ENCODE measurements at regions not wholly inside any gene's neighbourhood (a gene's known extent, or its start where the extent isn't known, plus 50 kb on each side); places are given as distances from the start of the nearest gene placed in this dataset.

DNA sequence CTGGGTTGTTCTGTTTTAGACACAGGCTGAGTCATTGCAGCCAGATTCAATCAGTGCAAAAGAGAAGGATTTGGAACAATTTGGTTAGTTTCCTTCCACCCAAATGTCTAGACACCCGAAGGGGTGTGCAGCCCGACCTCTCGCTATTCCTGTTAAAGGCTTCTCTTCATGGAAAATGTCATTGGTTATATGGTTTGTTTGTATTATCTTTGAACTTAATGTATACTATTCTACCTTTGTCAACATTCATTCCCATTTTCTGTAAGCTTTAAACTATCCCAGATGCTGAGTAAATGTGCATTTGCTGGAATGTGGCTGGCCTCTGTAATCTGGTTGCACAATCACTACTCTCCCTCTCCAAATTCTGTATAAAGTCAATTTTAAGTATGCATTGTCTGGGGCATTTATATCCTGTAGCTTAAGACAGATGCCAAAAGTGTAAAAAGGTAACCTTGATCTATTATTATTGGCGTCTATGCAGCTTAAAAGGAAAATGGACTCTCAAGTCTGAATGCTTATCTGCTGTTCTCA lies 80.4 kb upstream of the RND3 start:
- TF ChIP-seq CEBPB (IDR thresholded peaks at IDR 0.05), result peak; percentile 54; the same call in 1 of the 2 replicates
- TF ChIP-seq ZBTB7A (IDR thresholded peaks at IDR 0.05; ENCODE audit: low read depth), result no peak
- no peak for TF ChIP-seq TCF12 (IDR thresholded peaks at IDR 0.05; ENCODE audit: low read depth)
- TF ChIP-seq TAF1 (IDR thresholded peaks at IDR 0.05; ENCODE audit: low read depth), result no peak

DNA sequence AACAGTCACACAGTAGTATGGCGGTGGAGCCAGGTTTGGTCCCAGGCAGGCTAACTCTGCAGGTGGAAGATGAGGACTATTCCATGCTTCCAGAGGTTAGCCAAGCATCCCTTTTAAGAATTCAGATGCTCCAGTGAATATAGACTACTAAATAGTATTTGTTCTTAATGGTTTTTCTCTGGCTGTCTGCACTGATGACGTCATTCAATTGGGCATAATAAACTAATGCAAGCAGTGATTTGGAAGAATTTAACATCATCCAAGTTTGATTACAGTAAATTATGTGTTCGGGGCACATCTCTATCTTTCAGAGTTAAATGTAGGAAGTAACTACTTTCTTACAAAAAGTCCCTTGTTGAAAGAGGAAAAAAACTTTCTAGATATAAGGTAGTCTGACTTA lies 78.8 kb upstream of the RND3 start:
- TF ChIP-seq EGR1 (IDR thresholded peaks at IDR 0.05) (no peak), CEBPB (IDR thresholded peaks at IDR 0.05) (no peak), TAF1 (IDR thresholded peaks at IDR 0.05; ENCODE audit: low read depth) (no peak), CREB1 (IDR thresholded peaks at IDR 0.05; ENCODE audit: low read depth) (no peak), NFIC (IDR thresholded peaks at IDR 0.05) (no peak), YY1 (IDR thresholded peaks at IDR 0.05; ENCODE audit: low read depth) (no peak), EP300 (IDR thresholded peaks at IDR 0.05; ENCODE audit: borderline replicate concordance) (no peak), ZBTB7A (IDR thresholded peaks at IDR 0.05; ENCODE audit: low read depth) (no peak), TEAD4 (IDR thresholded peaks at IDR 0.05) (no peak)
- TF ChIP-seq, protein P1, sequence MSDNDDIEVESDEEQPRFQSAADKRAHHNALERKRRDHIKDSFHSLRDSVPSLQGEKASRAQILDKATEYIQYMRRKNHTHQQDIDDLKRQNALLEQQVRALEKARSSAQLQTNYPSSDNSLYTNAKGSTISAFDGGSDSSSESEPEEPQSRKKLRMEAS (IDR thresholded peaks at IDR 0.05), result no peak
- TF ChIP-seq, protein P2, sequence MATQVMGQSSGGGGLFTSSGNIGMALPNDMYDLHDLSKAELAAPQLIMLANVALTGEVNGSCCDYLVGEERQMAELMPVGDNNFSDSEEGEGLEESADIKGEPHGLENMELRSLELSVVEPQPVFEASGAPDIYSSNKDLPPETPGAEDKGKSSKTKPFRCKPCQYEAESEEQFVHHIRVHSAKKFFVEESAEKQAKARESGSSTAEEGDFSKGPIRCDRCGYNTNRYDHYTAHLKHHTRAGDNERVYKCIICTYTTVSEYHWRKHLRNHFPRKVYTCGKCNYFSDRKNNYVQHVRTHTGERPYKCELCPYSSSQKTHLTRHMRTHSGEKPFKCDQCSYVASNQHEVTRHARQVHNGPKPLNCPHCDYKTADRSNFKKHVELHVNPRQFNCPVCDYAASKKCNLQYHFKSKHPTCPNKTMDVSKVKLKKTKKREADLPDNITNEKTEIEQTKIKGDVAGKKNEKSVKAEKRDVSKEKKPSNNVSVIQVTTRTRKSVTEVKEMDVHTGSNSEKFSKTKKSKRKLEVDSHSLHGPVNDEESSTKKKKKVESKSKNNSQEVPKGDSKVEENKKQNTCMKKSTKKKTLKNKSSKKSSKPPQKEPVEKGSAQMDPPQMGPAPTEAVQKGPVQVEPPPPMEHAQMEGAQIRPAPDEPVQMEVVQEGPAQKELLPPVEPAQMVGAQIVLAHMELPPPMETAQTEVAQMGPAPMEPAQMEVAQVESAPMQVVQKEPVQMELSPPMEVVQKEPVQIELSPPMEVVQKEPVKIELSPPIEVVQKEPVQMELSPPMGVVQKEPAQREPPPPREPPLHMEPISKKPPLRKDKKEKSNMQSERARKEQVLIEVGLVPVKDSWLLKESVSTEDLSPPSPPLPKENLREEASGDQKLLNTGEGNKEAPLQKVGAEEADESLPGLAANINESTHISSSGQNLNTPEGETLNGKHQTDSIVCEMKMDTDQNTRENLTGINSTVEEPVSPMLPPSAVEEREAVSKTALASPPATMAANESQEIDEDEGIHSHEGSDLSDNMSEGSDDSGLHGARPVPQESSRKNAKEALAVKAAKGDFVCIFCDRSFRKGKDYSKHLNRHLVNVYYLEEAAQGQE (IDR thresholded peaks at IDR 0.05; ENCODE audit: low read depth), result no peak
- TF ChIP-seq, protein P3, sequence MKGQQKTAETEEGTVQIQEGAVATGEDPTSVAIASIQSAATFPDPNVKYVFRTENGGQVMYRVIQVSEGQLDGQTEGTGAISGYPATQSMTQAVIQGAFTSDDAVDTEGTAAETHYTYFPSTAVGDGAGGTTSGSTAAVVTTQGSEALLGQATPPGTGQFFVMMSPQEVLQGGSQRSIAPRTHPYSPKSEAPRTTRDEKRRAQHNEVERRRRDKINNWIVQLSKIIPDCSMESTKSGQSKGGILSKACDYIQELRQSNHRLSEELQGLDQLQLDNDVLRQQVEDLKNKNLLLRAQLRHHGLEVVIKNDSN (IDR thresholded peaks at IDR 0.05), result no peak

DNA sequence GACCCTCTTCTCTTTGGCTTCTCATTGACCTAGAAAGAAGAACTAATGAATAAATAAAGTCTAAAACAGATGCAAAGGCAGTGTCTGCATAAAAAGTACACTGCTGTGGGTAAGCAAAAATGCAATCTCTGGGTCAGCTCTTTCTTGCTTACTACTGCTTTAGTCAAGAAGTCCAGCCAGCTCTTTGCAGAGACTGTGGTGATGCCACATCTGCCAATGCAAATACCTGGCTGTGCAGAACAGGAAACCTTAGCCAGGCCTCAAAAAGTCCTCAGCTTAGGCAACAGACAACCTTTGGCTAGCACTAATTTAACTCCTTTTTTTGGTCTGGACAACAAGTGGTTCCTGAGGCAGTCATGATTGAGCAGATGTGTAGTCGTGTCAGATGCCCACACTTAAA lies 73.6 kb upstream of the RND3 start:
- no peak for TF ChIP-seq TCF12 (IDR thresholded peaks at IDR 0.05; ENCODE audit: low read depth)

DNA sequence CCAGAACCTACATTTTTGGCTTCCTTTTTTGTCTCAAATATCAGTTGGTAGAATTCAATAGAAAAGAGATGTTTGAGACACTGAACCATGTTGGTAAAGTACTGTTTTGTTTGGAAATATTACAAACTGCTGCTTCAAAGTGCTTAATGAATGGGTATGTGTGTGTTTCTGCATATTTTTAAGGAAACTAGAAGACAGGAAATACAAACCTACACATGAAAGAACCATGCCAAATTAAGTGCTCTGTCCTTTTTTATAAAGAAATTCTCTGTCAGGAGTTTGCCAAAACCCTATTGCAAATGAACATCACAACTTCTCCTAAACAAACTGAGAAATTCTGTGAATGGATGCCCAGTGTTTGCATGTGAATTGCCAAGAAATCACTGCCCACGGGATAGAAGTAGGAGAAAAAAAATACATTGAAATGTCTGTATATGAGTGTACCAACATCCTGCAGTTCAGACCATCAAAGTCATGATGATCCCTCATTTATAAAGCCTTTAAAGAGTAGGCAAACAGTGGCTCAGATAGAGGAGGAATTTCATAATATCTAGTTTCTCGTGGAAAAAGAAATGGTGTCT lies 69.6 kb upstream of the RND3 start:
- TF ChIP-seq TAF1 (IDR thresholded peaks at IDR 0.05; ENCODE audit: low read depth), result no peak
- TF ChIP-seq, protein P3 (IDR thresholded peaks at IDR 0.05), result no peak
- no peak for TF ChIP-seq CEBPB (IDR thresholded peaks at IDR 0.05)
- TF ChIP-seq, protein P1 (IDR thresholded peaks at IDR 0.05), result no peak
- TF ChIP-seq EGR1 (IDR thresholded peaks at IDR 0.05), result no peak
- TF ChIP-seq, protein P2 (IDR thresholded peaks at IDR 0.05; ENCODE audit: low read depth), result no peak
- no peak for TF ChIP-seq ZBTB7A (IDR thresholded peaks at IDR 0.05; ENCODE audit: low read depth)
- TF ChIP-seq CREB1 (IDR thresholded peaks at IDR 0.05; ENCODE audit: low read depth), result no peak
- TF ChIP-seq YY1 (IDR thresholded peaks at IDR 0.05; ENCODE audit: low read depth), result no peak
- TF ChIP-seq EP300 (IDR thresholded peaks at IDR 0.05; ENCODE audit: borderline replicate concordance), result no peak
- no peak for TF ChIP-seq NFIC (IDR thresholded peaks at IDR 0.05)
- TF ChIP-seq TCF12 (IDR thresholded peaks at IDR 0.05; ENCODE audit: low read depth), result no peak
- no peak for TF ChIP-seq RAD21 (IDR thresholded peaks at IDR 0.05; ENCODE audit: low read depth)
- no peak for TF ChIP-seq TEAD4 (IDR thresholded peaks at IDR 0.05)
- no peak for TF ChIP-seq FOXM1 (IDR thresholded peaks at IDR 0.05; ENCODE audit: borderline replicate concordance, low read depth)

DNA sequence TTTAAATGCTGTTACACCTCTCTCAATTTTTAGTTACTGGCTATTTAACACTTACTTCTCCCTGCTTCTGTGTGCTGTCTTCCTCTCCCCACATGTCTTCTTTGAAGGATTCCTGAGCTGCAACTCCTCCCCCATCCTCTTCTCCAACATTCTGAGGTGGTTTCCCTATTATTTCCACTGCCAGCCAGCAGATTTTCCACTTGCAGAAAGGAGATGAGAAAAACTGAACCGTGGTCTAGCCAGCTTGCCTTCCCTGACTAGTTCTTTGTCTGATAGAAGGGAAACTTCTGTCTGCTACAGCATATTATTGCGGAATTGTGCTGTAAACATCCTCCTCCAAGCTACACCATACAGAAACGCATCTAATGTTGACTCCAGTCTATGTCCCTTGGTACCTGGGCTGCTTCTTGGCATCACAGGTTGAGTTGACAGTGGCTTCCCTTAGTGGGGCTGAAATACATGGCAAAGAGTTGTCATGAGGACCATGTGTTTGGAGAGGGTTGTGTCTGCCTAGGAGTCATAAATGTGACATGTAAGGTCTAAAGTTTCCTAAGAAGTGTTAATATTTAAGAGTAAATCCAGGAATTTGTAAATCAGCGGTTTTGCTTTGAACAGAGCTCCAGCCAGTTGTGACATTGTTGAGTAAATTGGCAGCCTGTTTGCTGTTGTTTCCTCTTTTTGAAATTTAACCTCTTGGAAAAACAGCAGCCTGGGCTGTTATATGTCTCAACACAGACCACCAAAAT lies 68.3 kb upstream of the RND3 start:
- TF ChIP-seq RAD21 (IDR thresholded peaks at IDR 0.05; ENCODE audit: low read depth) (no peak), YY1 (IDR thresholded peaks at IDR 0.05; ENCODE audit: low read depth) (no peak), EP300 (IDR thresholded peaks at IDR 0.05; ENCODE audit: borderline replicate concordance) (no peak), ZBTB7A (IDR thresholded peaks at IDR 0.05; ENCODE audit: low read depth) (no peak), NFIC (IDR thresholded peaks at IDR 0.05) (no peak), TAF1 (IDR thresholded peaks at IDR 0.05; ENCODE audit: low read depth) (no peak), FOXM1 (IDR thresholded peaks at IDR 0.05; ENCODE audit: borderline replicate concordance, low read depth) (no peak), TEAD4 (IDR thresholded peaks at IDR 0.05) (no peak), CEBPB (IDR thresholded peaks at IDR 0.05) (no peak), CREB1 (IDR thresholded peaks at IDR 0.05; ENCODE audit: low read depth) (no peak)
- TF ChIP-seq, protein P1 (IDR thresholded peaks at IDR 0.05), result no peak
- TF ChIP-seq, protein P2 (IDR thresholded peaks at IDR 0.05; ENCODE audit: low read depth), result no peak
